ENCODE measurements at regions not wholly inside any gene's neighbourhood (a gene's known extent, or its start where the extent isn't known, plus 50 kb on each side); places are given as distances from the start of the nearest gene placed in this dataset.

DNA sequence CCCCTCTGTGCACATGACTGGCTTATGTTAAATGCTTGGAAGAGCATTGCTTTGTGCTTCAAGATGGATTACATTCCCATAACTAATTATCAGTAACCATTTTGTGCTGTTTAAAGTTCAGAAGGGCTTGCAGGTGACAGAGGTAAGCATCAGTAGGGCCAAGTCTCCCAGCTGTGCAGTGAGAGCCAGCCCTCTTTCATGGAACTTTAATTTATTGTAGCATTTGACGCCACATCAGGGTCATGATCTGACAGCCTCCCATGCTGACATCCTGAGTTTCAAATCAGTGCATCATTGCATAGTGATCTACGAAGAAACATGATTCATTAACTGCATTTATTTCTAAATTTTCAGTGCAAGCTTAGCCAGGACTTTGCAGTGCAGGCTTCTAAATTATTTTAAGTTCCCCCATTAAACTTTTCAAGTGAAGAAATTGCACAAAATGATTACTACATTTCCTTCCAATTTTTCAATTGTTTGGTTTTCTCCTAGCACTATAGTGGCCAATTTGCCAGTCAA, 380.9 kb downstream of the UTRN start:
- TF ChIP-seq POLR2A (IDR thresholded peaks at IDR 0.05; ENCODE audit: low read length) (no peak), GATA1 (IDR thresholded peaks at IDR 0.05; ENCODE audit: low read depth, low read length) (no peak)
